Pancreas (tissue), 10 donors: ENCODE measurements at regions not wholly inside any gene's neighbourhood (a gene's known extent, or its start where the extent isn't known, plus 50 kb on each side); places are given as distances from the start of the nearest gene placed in this dataset.
A peak's percentile ranks its signal among the peaks of the same experiment; 100 is the strongest.

ENCODE experiments used
- ATAC-seq, 4 donors: fragments of 200-7000 bp; cut with Tn5 transposase; one replicate each; pipeline versions ENCODE4 v1.8.0 to v1.9.1; 2020; ENCODE audit warnings: mild to moderate bottlenecking in 4 of 4, moderate library complexity in 4 of 4
- DNase-seq, 6 donors: peaks; one replicate each; pipeline ENCODE4 v3.0.0-alpha.2; 2020
- FAIRE-seq: peaks from 2 replicates; lab custom pipeline; 2012; peaks lifted over from hg19 to GRCh38; lab: Jason Lieb, UNC
- H3K27ac ChIP-seq, 4 donors: fragments of 200-600 bp; sonication (generic); 1 replicate in 3 of 4; 2 replicates in 1 of 4; pipeline versions ENCODE4 v1.5.0 to v1.8.0; 2020
- H3K27me3 ChIP-seq, 4 donors: fragments of 200-600 bp; one replicate each; pipeline ENCODE4 v1.8.0; 2021
- H3K36me3 ChIP-seq, 3 donors: fragments of 200-600 bp; sonication (generic) in 1 of 3; one replicate each; pipeline versions ENCODE4 v1.5.0 to v1.8.0; 2020 to 2021
- H3K4me1 ChIP-seq, 3 donors: fragments of 200-600 bp; one replicate each; pipeline ENCODE4 v1.8.0; 2021
- H3K4me3 ChIP-seq, 4 donors: fragments of 200-600 bp; sonication (generic) in 2 of 4; one replicate each; pipeline versions ENCODE4 v1.5.0 to v1.8.0; 2020 to 2021
- H3K9me3 ChIP-seq, 4 donors: fragments of 200-600 bp; one replicate each; pipeline ENCODE4 v1.8.0; 2021
- CTCF ChIP-seq, 4 donors: fragments of 200-600 bp; sonication (generic) in 3 of 4; IDR thresholded peaks; one replicate each; pipeline versions ENCODE4 v1.5.0 to v1.8.0; 2021; ENCODE audit warnings: antibody characterized with exemption in 4 of 4
- WGBS, 2 donors: extraction: QIAGEN DNeasy Blood & Tissue Kit; methylation state at CpG; one replicate each; pipeline ENCODE4 v1.1.7; 2013; 5-methylcytosine and 5-hydroxymethylcytosine counted together
- intact Hi-C, 3 donors: fragments of 100-400 bp; cut with DNase I; formaldehyde crosslinking; loops; one replicate each; pipeline versions ENCODE4 v1.11.1 to v1.14.2; 2022
- donor health status: healthy with polysubstance abuse.
- donor health status: DM: no; HTN: no; CAD: no; lungs with moderate emphysema.
- donor health status: DM: no; HTN: no; CAD: no.
- donor health status: control.
- donor health status: control.
- donor health status: Bipolar disorder and iron deficiency.
- donor health status: DM: yes; HTN: yes; CAD: no.
- donor health status: DM: no; HTN: no; CAD: no.
- donor health status: DM: no; HTN: no; CAD: no.
- donor health status: DM: yes; HTN: yes; CAD: no.

- peak; percentile 42 to 72 (median 60) for TF ChIP-seq CTCF (IDR thresholded peaks at IDR 0.05)
- DNase-seq (peak in 3 of 6 donors; percentile 40 to 65 (median 45)), ATAC-seq (peak in 1 of 4 donors; percentile 44), FAIRE-seq (peak; percentile 97)
- Histone ChIP-seq H3K27ac (no peak overlapping the region), H3K27me3 (peaks cover 0 to 8% (median 0%) of the 10 kb centered on the region in 4 donors), H3K4me1 (no peaks in the 10 kb centered on the region), H3K4me3 (no peak overlapping the region), H3K9me3 (no peaks in the 10 kb centered on the region), H3K36me3 (no peaks in the 10 kb centered on the region)
- WGBS, 2 donors: 2 to 5% methylated on average over 5 of the region's 5 CpGs
- intact Hi-C loops: loop anchor here in 2 of 3 donors (5.0 to 10.0 kb wide), 3 partner anchors 141 to 531 kb away; no protein-coding TSS in a partner anchor
These were observed 62.8 kb upstream of the EGFL6 start for GRCh38 chrX:13506574-13506973.

GRCh38 chrX:13502590-13502989, 66.8 kb upstream of the EGFL6 start:
- ATAC-seq: no peak
- Histone ChIP-seq H3K4me3 (no peak overlapping the region), H3K27me3 (peaks cover 0 to 11% (median 0%) of the 10 kb centered on the region in 4 donors), H3K4me1 (no peaks in the 10 kb centered on the region), H3K9me3 (no peaks in the 10 kb centered on the region), H3K36me3 (no peaks in the 10 kb centered on the region), H3K27ac (no peak overlapping the region)
- 32 to 49% methylated on average over 2 of the region's 2 CpGs for WGBS, 2 donors
- FAIRE-seq: no peak
- intact Hi-C loops: loop anchor here in 1 of 3 donors (10.0 kb wide), 1 partner anchor 532 kb away; no protein-coding TSS in a partner anchor
- no peak for TF ChIP-seq CTCF (IDR thresholded peaks at IDR 0.05)
- no peak for DNase-seq

- ATAC-seq (no peak), DNase-seq (no peak), FAIRE-seq (no peak)
- no peak for TF ChIP-seq CTCF (IDR thresholded peaks at IDR 0.05)
- 48 to 61% methylated on average over 2 of the region's 2 CpGs for WGBS, 2 donors
- intact Hi-C loops: loop anchor here in 1 of 3 donors (10.0 kb wide), 2 partner anchors 535 to 545 kb away; no protein-coding TSS in a partner anchor
- Histone ChIP-seq H3K4me3 (no peak overlapping the region), H3K36me3 (no peaks in the 10 kb centered on the region), H3K27ac (no peak overlapping the region), H3K4me1 (no peaks in the 10 kb centered on the region), H3K9me3 (no peaks in the 10 kb centered on the region), H3K27me3 (peaks cover 0 to 11% (median 0%) of the 10 kb centered on the region in 4 donors)
These were observed 69.7 kb upstream of the EGFL6 start for GRCh38 chrX:13499736-13500135.

- peaks cover 0 to 16% (median 0%) of the 10 kb centered on the region in 4 donors for H3K27me3 ChIP-seq
- intact Hi-C loops: loop anchor here in 1 of 3 donors (10.0 kb wide), 1 partner anchor 543 kb away; no protein-coding TSS in a partner anchor
- no peaks in the 10 kb centered on the region for H3K4me1 ChIP-seq
- no peak for TF ChIP-seq CTCF (IDR thresholded peaks at IDR 0.05)
- H3K9me3 ChIP-seq: no peaks in the 10 kb centered on the region
- FAIRE-seq: no peak
- H3K36me3 ChIP-seq: no peaks in the 10 kb centered on the region
- no peak overlapping the region for H3K27ac ChIP-seq
- ATAC-seq: no peak
- H3K4me3 ChIP-seq: no peak overlapping the region
- WGBS, 2 donors: 82 to 87% methylated on average over 2 of the region's 2 CpGs
- no peak for DNase-seq
These were observed 71.2 kb upstream of the EGFL6 start for GRCh38 chrX:13498238-13498637.

- Histone ChIP-seq H3K4me3 (no peak overlapping the region), H3K9me3 (no peaks in the 10 kb centered on the region), H3K27me3 (peaks cover 0 to 16% (median 0%) of the 10 kb centered on the region in 4 donors), H3K4me1 (no peaks in the 10 kb centered on the region), H3K36me3 (no peaks in the 10 kb centered on the region), H3K27ac (no peak overlapping the region)
- WGBS, 2 donors: 6 to 9% methylated on average over 1 of the region's 1 CpG
- peak; percentile 56 to 90 (median 80) for ATAC-seq
- peak in 3 of 6 donors; percentile 27 to 67 (median 40) for DNase-seq
- no peak for TF ChIP-seq CTCF (IDR thresholded peaks at IDR 0.05)
- no peak for FAIRE-seq
- intact Hi-C loops: loop anchor here in 1 of 3 donors (10.0 kb wide), 1 partner anchor 540 kb away; no protein-coding TSS in a partner anchor
These were observed 74.2 kb upstream of the EGFL6 start for GRCh38 chrX:13495232-13495631.
